ENCODE measurements at regions not wholly inside any gene's neighbourhood (a gene's known extent, or its start where the extent isn't known, plus 50 kb on each side); places are given as distances from the start of the nearest gene placed in this dataset.
A peak's percentile ranks its signal among the peaks of the same experiment; 100 is the strongest.

DNA sequence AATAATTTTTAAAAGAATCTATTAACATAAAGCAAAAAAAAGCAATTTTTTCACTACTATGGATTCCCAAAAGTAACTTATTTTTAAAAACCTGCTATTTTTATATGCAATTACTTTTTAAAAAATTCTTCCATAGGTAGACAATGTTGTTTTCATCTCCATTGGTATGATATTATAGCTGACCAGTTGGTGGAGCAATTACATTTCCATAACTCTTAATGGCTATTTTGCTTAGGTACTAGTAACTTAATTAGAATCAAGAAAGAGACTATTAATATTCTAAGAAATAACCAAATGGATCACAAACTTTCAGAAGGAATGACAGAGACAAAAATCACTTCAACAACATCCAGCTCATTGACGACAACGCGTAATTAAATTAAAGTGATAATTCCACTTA, 64.7 kb upstream of the PTCSC3 start:
- CTCF ChIA-PET = no interaction called here
- Histone ChIP-seq H3K36me3 (replicated peaks in 1 of 2; ENCODE audit: control insufficient read depth in 1 of 2, insufficient read depth in 2 of 2, low read length in 1 of 2) (no peaks in the 10 kb centered on the region), H3K4me1 (ENCODE audit: control insufficient read depth in 1 of 2, insufficient read depth in 2 of 2, low read depth in 1 of 2, low read length in 1 of 2) (no peaks in the 10 kb centered on the region), H3K9me3 (no peaks in the 10 kb centered on the region), H3F3A (replicated peaks; ENCODE audit: insufficient read depth) (no peaks in the 10 kb centered on the region), H3K4me2 (no peak overlapping the region), H3K27me3 (ENCODE audit: insufficient read depth) (peaks cover 9% of the 10 kb centered on the region; the same call in 1 of the 2 replicates), H3K79me2 (ENCODE audit: insufficient read depth) (no peaks in the 10 kb centered on the region), H3K4me3 (ENCODE audit: low read depth in 2 of 2, low read length in 1 of 2) (no peak overlapping the region), H4K20me1 (ENCODE audit: insufficient read depth) (no peaks in the 10 kb centered on the region), H3K27ac (ENCODE audit: low read depth in 2 of 2, low read length in 1 of 2) (no peak overlapping the region), H3K9ac (no peak overlapping the region), H3K9me2 (no peaks in the 10 kb centered on the region), H2AFZ (ENCODE audit: low read depth) (no peak overlapping the region)
- POLR2A ChIA-PET = interaction anchor here (0.8 kb wide), 1 partner anchor 13 kb away, joined by 3 read pairs; no protein-coding TSS in a partner anchor
- 14% methylated on average over 3 of the region's 3 CpGs for WGBS (ENCODE audit: low lambda C conversion rate)
- no peak for DNase-seq
- TF ChIP-seq EZH2phosphoT487 (IDR thresholded peaks at IDR 0.05; ENCODE audit: borderline replicate concordance, low read depth) (no peak), SMC3 (IDR thresholded peaks at IDR 0.05; ENCODE audit: low read depth, low read length) (no peak), MEF2A (IDR thresholded peaks at IDR 0.05; ENCODE audit: borderline replicate concordance, low read depth) (no peak), TEAD4 (IDR thresholded peaks at IDR 0.05; ENCODE audit: borderline replicate concordance, insufficient read depth) (no peak), RAD21 (IDR thresholded peaks at IDR 0.05; ENCODE audit: low read length) (peak; percentile 4; the same call in 1 of the 2 replicates), ELF1 (IDR thresholded peaks at IDR 0.05) (no peak), POLR2AphosphoS5 (IDR thresholded peaks at IDR 0.05; ENCODE audit: low read depth, low read length) (no peak), NFIC (IDR thresholded peaks at IDR 0.05; ENCODE audit: borderline replicate concordance) (no peak), GABPA (IDR thresholded peaks at IDR 0.05; ENCODE audit: low read depth) (no peak), EP300 (IDR thresholded peaks at IDR 0.05; ENCODE audit: borderline replicate concordance in 1 of 2, low read depth in 1 of 2, low read length in 1 of 2) (no peak)
- TF ChIP-seq, protein P1, sequence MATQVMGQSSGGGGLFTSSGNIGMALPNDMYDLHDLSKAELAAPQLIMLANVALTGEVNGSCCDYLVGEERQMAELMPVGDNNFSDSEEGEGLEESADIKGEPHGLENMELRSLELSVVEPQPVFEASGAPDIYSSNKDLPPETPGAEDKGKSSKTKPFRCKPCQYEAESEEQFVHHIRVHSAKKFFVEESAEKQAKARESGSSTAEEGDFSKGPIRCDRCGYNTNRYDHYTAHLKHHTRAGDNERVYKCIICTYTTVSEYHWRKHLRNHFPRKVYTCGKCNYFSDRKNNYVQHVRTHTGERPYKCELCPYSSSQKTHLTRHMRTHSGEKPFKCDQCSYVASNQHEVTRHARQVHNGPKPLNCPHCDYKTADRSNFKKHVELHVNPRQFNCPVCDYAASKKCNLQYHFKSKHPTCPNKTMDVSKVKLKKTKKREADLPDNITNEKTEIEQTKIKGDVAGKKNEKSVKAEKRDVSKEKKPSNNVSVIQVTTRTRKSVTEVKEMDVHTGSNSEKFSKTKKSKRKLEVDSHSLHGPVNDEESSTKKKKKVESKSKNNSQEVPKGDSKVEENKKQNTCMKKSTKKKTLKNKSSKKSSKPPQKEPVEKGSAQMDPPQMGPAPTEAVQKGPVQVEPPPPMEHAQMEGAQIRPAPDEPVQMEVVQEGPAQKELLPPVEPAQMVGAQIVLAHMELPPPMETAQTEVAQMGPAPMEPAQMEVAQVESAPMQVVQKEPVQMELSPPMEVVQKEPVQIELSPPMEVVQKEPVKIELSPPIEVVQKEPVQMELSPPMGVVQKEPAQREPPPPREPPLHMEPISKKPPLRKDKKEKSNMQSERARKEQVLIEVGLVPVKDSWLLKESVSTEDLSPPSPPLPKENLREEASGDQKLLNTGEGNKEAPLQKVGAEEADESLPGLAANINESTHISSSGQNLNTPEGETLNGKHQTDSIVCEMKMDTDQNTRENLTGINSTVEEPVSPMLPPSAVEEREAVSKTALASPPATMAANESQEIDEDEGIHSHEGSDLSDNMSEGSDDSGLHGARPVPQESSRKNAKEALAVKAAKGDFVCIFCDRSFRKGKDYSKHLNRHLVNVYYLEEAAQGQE (IDR thresholded peaks at IDR 0.05; ENCODE audit: low read depth, low read length) = no peak
- TF ChIP-seq, protein P2, sequence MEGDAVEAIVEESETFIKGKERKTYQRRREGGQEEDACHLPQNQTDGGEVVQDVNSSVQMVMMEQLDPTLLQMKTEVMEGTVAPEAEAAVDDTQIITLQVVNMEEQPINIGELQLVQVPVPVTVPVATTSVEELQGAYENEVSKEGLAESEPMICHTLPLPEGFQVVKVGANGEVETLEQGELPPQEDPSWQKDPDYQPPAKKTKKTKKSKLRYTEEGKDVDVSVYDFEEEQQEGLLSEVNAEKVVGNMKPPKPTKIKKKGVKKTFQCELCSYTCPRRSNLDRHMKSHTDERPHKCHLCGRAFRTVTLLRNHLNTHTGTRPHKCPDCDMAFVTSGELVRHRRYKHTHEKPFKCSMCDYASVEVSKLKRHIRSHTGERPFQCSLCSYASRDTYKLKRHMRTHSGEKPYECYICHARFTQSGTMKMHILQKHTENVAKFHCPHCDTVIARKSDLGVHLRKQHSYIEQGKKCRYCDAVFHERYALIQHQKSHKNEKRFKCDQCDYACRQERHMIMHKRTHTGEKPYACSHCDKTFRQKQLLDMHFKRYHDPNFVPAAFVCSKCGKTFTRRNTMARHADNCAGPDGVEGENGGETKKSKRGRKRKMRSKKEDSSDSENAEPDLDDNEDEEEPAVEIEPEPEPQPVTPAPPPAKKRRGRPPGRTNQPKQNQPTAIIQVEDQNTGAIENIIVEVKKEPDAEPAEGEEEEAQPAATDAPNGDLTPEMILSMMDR (IDR thresholded peaks at IDR 0.05) = peak; percentile 30; the same call in 1 of the 2 replicates
- TF ChIP-seq, protein P3, sequence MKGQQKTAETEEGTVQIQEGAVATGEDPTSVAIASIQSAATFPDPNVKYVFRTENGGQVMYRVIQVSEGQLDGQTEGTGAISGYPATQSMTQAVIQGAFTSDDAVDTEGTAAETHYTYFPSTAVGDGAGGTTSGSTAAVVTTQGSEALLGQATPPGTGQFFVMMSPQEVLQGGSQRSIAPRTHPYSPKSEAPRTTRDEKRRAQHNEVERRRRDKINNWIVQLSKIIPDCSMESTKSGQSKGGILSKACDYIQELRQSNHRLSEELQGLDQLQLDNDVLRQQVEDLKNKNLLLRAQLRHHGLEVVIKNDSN (IDR thresholded peaks at IDR 0.05; ENCODE audit: borderline replicate concordance, low read depth) = no peak
